GM12878 (cell line): ENCODE measurements at regions not wholly inside any gene's neighbourhood (a gene's known extent, or its start where the extent isn't known, plus 50 kb on each side); places are given as distances from the start of the nearest gene placed in this dataset.

ENCODE experiments used
- ATAC-seq: fragments of 200-7000 bp; cut with Tn5 transposase; 3 replicates; pipeline ENCODE4 v1.9.1; 2020; ENCODE audit warnings: mild to moderate bottlenecking, moderate library complexity
- BruUV-seq: library from RNA; stranded (reverse); fragments of 400-500 nt; replicated peaks from 2 replicates; lab custom pipeline; 2021; lab: Mats Ljungman, UMichigan
- CTCF ChIA-PET: fragments of 300-600 bp; sonication (Branson Sonifier 250); formaldehyde crosslinking; extraction: SDS; loops from one replicate; lab custom pipeline; 2021; ENCODE audit warnings: inconsistent platforms; lab: Yijun Ruan, JAX
- POLR2A ChIA-PET: fragments of 350-600 bp; formaldehyde crosslinking; extraction: SDS; loops from one replicate; lab custom pipeline; 2021; ENCODE audit warnings: inconsistent platforms; lab: Charles Lee
- RAD21 ChIA-PET: fragments of 300-600 bp; sonication (Branson Sonifier 250); formaldehyde crosslinking; loops from one replicate; lab custom pipeline; 2023; ENCODE audit warnings: antibody characterized with exemption; ENCODE audit not compliant: unreplicated experiment; lab: Charles Lee
- SMC1A ChIA-PET: fragments of 300-600 bp; sonication (Branson Sonifier 250); formaldehyde crosslinking; loops from one replicate; lab custom pipeline; 2023; ENCODE audit not compliant: unreplicated experiment, uncharacterized antibody; lab: Charles Lee
- DNase-seq: peaks from one replicate; pipeline ENCODE4 v3.0.0-alpha.2; 2011; ENCODE audit warnings: low read depth, low spot score
- FAIRE-seq: peaks from 3 replicates; lab custom pipeline; 2011; peaks lifted over from hg19 to GRCh38; lab: Jason Lieb, UNC
- H2AFZ ChIP-seq: 2 replicates; pipeline ENCODE4 v1.6.0; 2011; ENCODE audit warnings: low read depth, low read length, control low read depth; ENCODE audit not compliant: control insufficient read depth
- H3K27ac ChIP-seq: 2 replicates; pipeline ENCODE4 v1.5.1; 2011; ENCODE audit warnings: control low read depth; ENCODE audit not compliant: control insufficient read depth, insufficient read depth
- H3K27me3 ChIP-seq, 2 experiments: replicated peaks in 1 of 2; 2 replicates each; pipeline versions ENCODE4 v1.6.0 to v1.6.1; 2011; ENCODE audit warnings: low read length in 1 of 2; ENCODE audit not compliant: control insufficient read depth in 2 of 2, insufficient read depth in 2 of 2
- H3K36me3 ChIP-seq, 2 experiments: 2 replicates each; pipeline ENCODE4 v1.5.1; 2011; ENCODE audit warnings: low read length in 1 of 2; ENCODE audit not compliant: control insufficient read depth in 2 of 2, insufficient read depth in 2 of 2
- H3K4me1 ChIP-seq: 2 replicates; pipeline ENCODE4 v1.6.1; 2011; ENCODE audit warnings: mild to moderate bottlenecking, low read length, moderate library complexity, mixed read lengths; ENCODE audit not compliant: control insufficient read depth, insufficient read depth
- H3K4me2 ChIP-seq: 2 replicates; pipeline ENCODE4 v1.6.0; 2011; ENCODE audit warnings: control low read depth; ENCODE audit not compliant: control insufficient read depth, insufficient read depth
- H3K4me3 ChIP-seq: fragments of 200-600 bp; sonication (generic); 2 replicates; pipeline ENCODE4 v1.5.1; 2016
- H3K79me2 ChIP-seq: 2 replicates; pipeline ENCODE4 v1.6.0; 2011; ENCODE audit warnings: low read length; ENCODE audit not compliant: control insufficient read depth, insufficient read depth
- H3K9ac ChIP-seq: 2 replicates; pipeline ENCODE4 v1.8.0; 2011; ENCODE audit warnings: low read length, control low read depth, mixed read lengths; ENCODE audit not compliant: control insufficient read depth, insufficient read depth
- H3K9me3 ChIP-seq: replicated peaks from 3 replicates; pipeline ENCODE4 v1.5.1; 2011; ENCODE audit warnings: mild to moderate bottlenecking, low read length; ENCODE audit not compliant: control insufficient read depth, insufficient read depth
- H4K20me1 ChIP-seq: 2 replicates; pipeline ENCODE4 v1.6.0; 2011; ENCODE audit not compliant: control insufficient read depth, insufficient read depth
- CHD1 ChIP-seq: IDR thresholded peaks from 2 replicates; pipeline ENCODE4 v1.6.1; 2012; ENCODE audit warnings: low read depth, low read length, improper control_type of control experiment
- CREB1 ChIP-seq: IDR thresholded peaks from 2 replicates; pipeline ENCODE4 v1.6.1; 2012; ENCODE audit warnings: low read depth, mild to moderate bottlenecking, inconsistent platforms
- CREM ChIP-seq: IDR thresholded peaks from 2 replicates; pipeline ENCODE4 v1.6.1; 2014; ENCODE audit warnings: antibody characterized with exemption, low read depth
- ESRRA ChIP-seq: IDR thresholded peaks from 2 replicates; pipeline ENCODE4 v1.6.1; 2012; ENCODE audit warnings: mild to moderate bottlenecking, low read length, improper control_type of control experiment
- EZH2 ChIP-seq: IDR thresholded peaks from 2 replicates; pipeline ENCODE4 v1.6.1; 2012; ENCODE audit warnings: low read depth, mild to moderate bottlenecking, control low read depth, inconsistent platforms, low read length, borderline replicate concordance; ENCODE audit not compliant: control insufficient read depth
- FOXM1 ChIP-seq: IDR thresholded peaks from 2 replicates; pipeline ENCODE4 v1.6.1; 2012; ENCODE audit warnings: low read depth, mild to moderate bottlenecking, inconsistent platforms, low read length, moderate library complexity
- GABPA ChIP-seq: IDR thresholded peaks from 2 replicates; pipeline ENCODE4 v1.6.1; 2014; ENCODE audit warnings: antibody characterized with exemption, low read depth, mild to moderate bottlenecking, inconsistent platforms
- HDGF ChIP-seq: fragments of 450-650 bp; IDR thresholded peaks from 2 replicates; pipeline ENCODE4 v1.6.1; 2016; ENCODE audit warnings: antibody characterized with exemption
- NR2C1 ChIP-seq: fragments of 450-650 bp; IDR thresholded peaks from 2 replicates; pipeline ENCODE4 v1.6.1; 2017; ENCODE audit warnings: antibody characterized with exemption, mild to moderate bottlenecking, moderate library complexity
- PAX8 ChIP-seq: fragments of 450-650 bp; IDR thresholded peaks from 2 replicates; pipeline ENCODE4 v1.6.1; 2017; ENCODE audit warnings: mild to moderate bottlenecking, moderate library complexity
- PRDM15 ChIP-seq: fragments of 450-650 bp; formaldehyde crosslinking; IDR thresholded peaks from 2 replicates; pipeline ENCODE4 v1.4.0; 2020; ENCODE audit warnings: mild to moderate bottlenecking, moderate library complexity
- SIN3A ChIP-seq: IDR thresholded peaks from 2 replicates; pipeline ENCODE4 v1.6.1; 2012; ENCODE audit warnings: low read depth, low read length, improper control_type of control experiment
- YBX1 ChIP-seq: fragments of 450-650 bp; IDR thresholded peaks from 2 replicates; pipeline ENCODE4 v1.6.1; 2016; ENCODE audit warnings: antibody characterized with exemption
- ZBTB11 ChIP-seq: fragments of 450-650 bp; formaldehyde crosslinking; IDR thresholded peaks from 2 replicates; pipeline ENCODE4 v1.5.0; 2022; ENCODE audit warnings: mild to moderate bottlenecking, missing genetic modification characterization
- ZNF622 ChIP-seq: fragments of 450-650 bp; IDR thresholded peaks from 2 replicates; pipeline ENCODE4 v1.6.1; 2017; ENCODE audit warnings: mild to moderate bottlenecking, inconsistent platforms
- ZZZ3 ChIP-seq: IDR thresholded peaks from 2 replicates; pipeline ENCODE4 v1.6.1; 2011; ENCODE audit warnings: low read depth; ENCODE audit not compliant: control insufficient read depth, insufficient read length
- WGBS: methylation state at CpG from one replicate; pipeline ENCODE4 v1.1.6; 2016; ENCODE audit warnings: low lambda C conversion rate; ENCODE audit not compliant: insufficient replicate concordance, insufficient coverage; ENCODE audit errors: missing lambda C conversion rate; 5-methylcytosine and 5-hydroxymethylcytosine counted together
- in situ Hi-C: fragments of 300-500 bp; cut with MboI; formaldehyde crosslinking; loops from 9 replicates; pipeline ENCODE4 v1.14.3; 2018; ENCODE audit warnings: mixed read lengths
- intact Hi-C: fragments of 100-400 bp; cut with micrococcal nuclease; formaldehyde crosslinking; loops from one replicate; pipeline ENCODE4 v1.14.2; 2022; ENCODE audit not compliant: unreplicated experiment
- TF ChIP-seq, protein P1 (sequence below): fragments of 450-650 bp; IDR thresholded peaks from 2 replicates; pipeline ENCODE4 v1.6.1; 2017; ENCODE audit warnings: borderline replicate concordance

DNA sequence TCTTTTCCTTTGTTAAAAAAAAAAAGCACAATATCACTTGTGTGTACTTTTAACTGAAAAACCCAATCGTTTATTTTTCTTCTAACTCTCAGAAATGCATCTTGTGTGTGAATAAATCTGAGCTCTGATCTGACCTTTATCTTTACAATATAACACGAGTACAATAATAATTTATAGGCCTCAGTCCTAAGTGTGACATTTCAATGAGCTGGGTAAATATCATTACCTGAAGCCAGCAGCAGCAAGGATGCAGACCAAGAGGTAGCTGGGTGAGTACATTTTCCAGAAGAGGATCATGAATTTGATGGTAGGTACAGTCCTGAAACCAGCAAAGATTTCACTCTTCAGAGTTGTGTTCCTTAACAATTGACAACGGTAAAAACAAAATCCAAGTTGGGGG is 264.0 kb upstream of the KIF2A start:
- H3K4me2 ChIP-seq = no peak overlapping the region
- DNase-seq = no peak
- SMC1A ChIA-PET = no interaction called here
- WGBS = 22% methylated on average over 3 of the region's 3 CpGs
- no peak overlapping the region for H3K4me3 ChIP-seq
- POLR2A ChIA-PET = no interaction called here
- H3K36me3 ChIP-seq = no peaks in the 10 kb centered on the region
- no peak for ATAC-seq
- in situ Hi-C loops = no loop called here
- H3K9ac ChIP-seq = no peak overlapping the region
- H3K79me2 ChIP-seq = no peaks in the 10 kb centered on the region
- no peaks in the 10 kb centered on the region for H4K20me1 ChIP-seq
- H3K27ac ChIP-seq = no peak overlapping the region
- CTCF ChIA-PET = interaction anchor here (0.7 kb wide), 1 partner anchor 72 kb away, joined by 4 read pairs; no protein-coding TSS in a partner anchor
- no peak overlapping the region for H2AFZ ChIP-seq
- FAIRE-seq = no peak
- no peaks in the 10 kb centered on the region for H3K9me3 ChIP-seq
- intact Hi-C loops = no loop called here
- H3K4me1 ChIP-seq = no peaks in the 10 kb centered on the region
- RAD21 ChIA-PET = no interaction called here
- TF ChIP-seq EZH2 = no peak
- TF ChIP-seq PRDM15 = no peak
- no peak for TF ChIP-seq YBX1
- TF ChIP-seq CHD1 = no peak
- no peak for TF ChIP-seq ZNF622
- no peak for TF ChIP-seq NR2C1
- TF ChIP-seq ZBTB11 (CRISPR knock-in tag) = no peak
- no peak for TF ChIP-seq ESRRA
- no peak for TF ChIP-seq HDGF
- no peak for TF ChIP-seq CREM
- TF ChIP-seq, protein P1, sequence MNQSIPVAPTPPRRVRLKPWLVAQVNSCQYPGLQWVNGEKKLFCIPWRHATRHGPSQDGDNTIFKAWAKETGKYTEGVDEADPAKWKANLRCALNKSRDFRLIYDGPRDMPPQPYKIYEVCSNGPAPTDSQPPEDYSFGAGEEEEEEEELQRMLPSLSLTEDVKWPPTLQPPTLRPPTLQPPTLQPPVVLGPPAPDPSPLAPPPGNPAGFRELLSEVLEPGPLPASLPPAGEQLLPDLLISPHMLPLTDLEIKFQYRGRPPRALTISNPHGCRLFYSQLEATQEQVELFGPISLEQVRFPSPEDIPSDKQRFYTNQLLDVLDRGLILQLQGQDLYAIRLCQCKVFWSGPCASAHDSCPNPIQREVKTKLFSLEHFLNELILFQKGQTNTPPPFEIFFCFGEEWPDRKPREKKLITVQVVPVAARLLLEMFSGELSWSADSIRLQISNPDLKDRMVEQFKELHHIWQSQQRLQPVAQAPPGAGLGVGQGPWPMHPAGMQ = no peak
- no peak for TF ChIP-seq FOXM1
- TF ChIP-seq SIN3A = no peak
- no peak for TF ChIP-seq GABPA
- TF ChIP-seq CREB1 = no peak
- no peak for TF ChIP-seq ZZZ3
- no peak for TF ChIP-seq PAX8
- no peaks in the 10 kb centered on the region for H3K27me3 ChIP-seq
- no TSS peak for BruUV-seq
